H1 (cell line): ENCODE measurements at regions not wholly inside any gene's neighbourhood (a gene's known extent, or its start where the extent isn't known, plus 50 kb on each side); places are given as distances from the start of the nearest gene placed in this dataset.

Source experiments
- CTCF ChIA-PET: fragments of 300-600 bp; sonication (Branson Sonifier 250); formaldehyde crosslinking; loops from one replicate; lab custom pipeline; 2021; ENCODE audit not compliant: partially characterized antibody; lab: Charles Lee
- POLR2A ChIA-PET: fragments of 300-600 bp; sonication (Branson Sonifier 250); formaldehyde crosslinking; loops from one replicate; lab custom pipeline; 2021; ENCODE audit warnings: inconsistent platforms; ENCODE audit not compliant: partially characterized antibody; lab: Charles Lee
- DNase-seq, 2 experiments: peaks; one replicate each; pipeline versions ENCODE4 v3.0.0 to v3.0.0-alpha.2; 2010 to 2022; ENCODE audit warnings: low spot score in 2 of 2, low read depth in 1 of 2, mixed read lengths in 1 of 2
- FAIRE-seq: peaks from 2 replicates; lab custom pipeline; 2011; peaks lifted over from hg19 to GRCh38; lab: Jason Lieb, UNC
- H2AFZ ChIP-seq: 2 replicates; pipeline ENCODE4 v1.8.1; 2012; ENCODE audit warnings: low read length, inconsistent platforms
- H2AK5ac ChIP-seq: 2 replicates; pipeline ENCODE4 v1.6.1; 2013; ENCODE audit warnings: low read depth, low read length
- H2BK120ac ChIP-seq: replicated peaks from 2 replicates; pipeline ENCODE3; 2013; ENCODE audit warnings: low read depth, low read length, inconsistent platforms
- H2BK12ac ChIP-seq: 2 replicates; pipeline ENCODE4 v1.6.1; 2013; ENCODE audit warnings: low read depth, low read length
- H2BK15ac ChIP-seq: 2 replicates; pipeline ENCODE4 v1.6.1; 2013; ENCODE audit warnings: low read length
- H2BK20ac ChIP-seq: 2 replicates; pipeline ENCODE4 v1.6.1; 2013; ENCODE audit warnings: low read length
- H2BK5ac ChIP-seq: 2 replicates; pipeline ENCODE4 v1.6.1; 2013; ENCODE audit warnings: low read depth, low read length
- H3K14ac ChIP-seq: 2 replicates; pipeline ENCODE4 v1.6.1; 2013; ENCODE audit warnings: inconsistent platforms; ENCODE audit not compliant: insufficient read length
- H3K18ac ChIP-seq: 2 replicates; pipeline ENCODE4 v1.6.1; 2013; ENCODE audit warnings: low read length; ENCODE audit errors: extremely low read depth
- H3K23ac ChIP-seq: 2 replicates; pipeline ENCODE4 v1.6.1; 2013; ENCODE audit warnings: inconsistent platforms; ENCODE audit not compliant: insufficient read length
- H3K23me2 ChIP-seq: 2 replicates; pipeline ENCODE4 v1.6.1; 2013; ENCODE audit warnings: low read depth, low read length
- H3K27ac ChIP-seq: 2 replicates; pipeline ENCODE4 v1.6.1; 2011; ENCODE audit warnings: low read depth, low read length, inconsistent platforms
- H3K27me3 ChIP-seq, 4 experiments: replicated peaks in 1 of 4; 1 replicate in 1 of 4; 2 replicates in 3 of 4; pipeline versions ENCODE4 v1.6.1 to v1.8.1; 2011 to 2013; ENCODE audit warnings: low read length in 3 of 4, mild to moderate bottlenecking in 3 of 4, inconsistent platforms in 2 of 4, mixed read lengths in 2 of 4, moderate library complexity in 1 of 4; ENCODE audit not compliant: control insufficient read depth in 3 of 4, insufficient read depth in 3 of 4; ENCODE audit errors: extremely low read depth in 1 of 4
- H3K36me3 ChIP-seq, 4 experiments: 2 replicates each; pipeline versions ENCODE4 v1.6.1 to v1.8.1; 2011 to 2013; ENCODE audit warnings: mild to moderate bottlenecking in 4 of 4, low read length in 3 of 4, moderate library complexity in 2 of 4, control low read depth in 1 of 4, inconsistent platforms in 1 of 4; ENCODE audit not compliant: insufficient read depth in 4 of 4, control insufficient read depth in 2 of 4
- H3K4ac ChIP-seq: replicated peaks from 2 replicates; pipeline ENCODE3; 2013; ENCODE audit warnings: low read length, low read depth, mixed read lengths, inconsistent platforms; ENCODE audit not compliant: insufficient read length
- H3K4me1 ChIP-seq, 4 experiments: replicated peaks in 1 of 4; 1 replicate in 1 of 4; 2 replicates in 3 of 4; pipeline versions ENCODE4 v1.6.1 to v1.8.1; 2011 to 2013; ENCODE audit warnings: low read length in 3 of 4, inconsistent platforms in 2 of 4, mixed read lengths in 1 of 4; ENCODE audit not compliant: insufficient read depth in 4 of 4, control insufficient read depth in 3 of 4
- H3K4me2 ChIP-seq, 2 experiments: 2 replicates each; pipeline versions ENCODE4 v1.6.1 to v1.8.1; 2011 to 2013; ENCODE audit warnings: low read depth in 2 of 2, low read length in 2 of 2, control low read depth in 1 of 2, inconsistent platforms in 1 of 2, mild to moderate bottlenecking in 1 of 2; ENCODE audit not compliant: insufficient read depth in 1 of 2
- H3K4me3 ChIP-seq, 4 experiments: fragments of 200-600, 300-600 bp in 1 of 4; sonication (generic), shearing (Covaris generic), sonication (Bioruptor Twin) in 1 of 4; 2 replicates each; pipeline versions ENCODE4 v1.5.1 to v1.8.1; 2011 to 2016; ENCODE audit warnings: low read length in 4 of 4, low read depth in 3 of 4, control low read depth in 2 of 4, inconsistent platforms in 2 of 4, mild to moderate bottlenecking in 2 of 4, mixed read lengths in 1 of 4, moderate library complexity in 1 of 4; ENCODE audit not compliant: insufficient read depth in 2 of 4; ENCODE audit errors: extremely low read depth in 1 of 4
- H3K56ac ChIP-seq: replicated peaks from 2 replicates; pipeline ENCODE3; 2013; ENCODE audit warnings: low read depth, mild to moderate bottlenecking, mixed read lengths, low read length, inconsistent platforms; ENCODE audit not compliant: insufficient read length
- H3K79me1 ChIP-seq: 2 replicates; pipeline ENCODE4 v1.6.1; 2013; ENCODE audit warnings: low read depth, low read length, control low read depth
- H3K79me2 ChIP-seq, 2 experiments: 2 replicates each; pipeline versions ENCODE4 v1.6.1 to v1.8.1; 2012 to 2013; ENCODE audit warnings: low read length in 2 of 2, mild to moderate bottlenecking in 2 of 2, inconsistent platforms in 1 of 2; ENCODE audit not compliant: insufficient read depth in 2 of 2, control insufficient read depth in 1 of 2
- H3K9ac ChIP-seq, 4 experiments: replicated peaks in 1 of 4; 1 replicate in 1 of 4; 2 replicates in 3 of 4; pipeline versions ENCODE4 v1.6.1 to v1.8.1; 2011 to 2013; ENCODE audit warnings: low read depth in 3 of 4, low read length in 3 of 4, control low read depth in 2 of 4, mild to moderate bottlenecking in 2 of 4, moderate library complexity in 2 of 4, inconsistent platforms in 1 of 4; ENCODE audit errors: extremely low read depth in 1 of 4
- H3K9me3 ChIP-seq, 2 experiments: 2 replicates each; pipeline versions ENCODE4 v1.6.1 to v1.8.1; 2012 to 2013; ENCODE audit warnings: mild to moderate bottlenecking in 2 of 2, moderate library complexity in 2 of 2, control low read depth in 1 of 2, inconsistent platforms in 1 of 2, low read depth in 1 of 2, low read length in 1 of 2, mixed read lengths in 1 of 2; ENCODE audit not compliant: insufficient read depth in 2 of 2
- H4K20me1 ChIP-seq, 2 experiments: replicated peaks in 1 of 2; 2 replicates each; pipeline versions ENCODE3 to v1.8.1; 2011 to 2013; ENCODE audit warnings: inconsistent platforms in 2 of 2, low read length in 2 of 2, mild to moderate bottlenecking in 1 of 2; ENCODE audit not compliant: insufficient read depth in 2 of 2, control insufficient read depth in 1 of 2
- H4K5ac ChIP-seq: 2 replicates; pipeline ENCODE4 v1.6.1; 2013; ENCODE audit warnings: low read length, low read depth, mixed read lengths, inconsistent platforms; ENCODE audit not compliant: insufficient read length
- H4K8ac ChIP-seq: 2 replicates; pipeline ENCODE4 v1.8.0; 2013; ENCODE audit warnings: mild to moderate bottlenecking, moderate library complexity, low read length, inconsistent platforms; ENCODE audit not compliant: insufficient read depth; ENCODE audit errors: extremely low read depth
- H4K91ac ChIP-seq: replicated peaks from 2 replicates; pipeline ENCODE3; 2013; ENCODE audit warnings: low read length, mixed read lengths, inconsistent platforms; ENCODE audit not compliant: insufficient read length
- BCL11A ChIP-seq, 2 experiments: IDR thresholded peaks; one replicate each; pipeline ENCODE4 v1.6.1; 2011; ENCODE audit warnings: low read depth in 2 of 2, low read length in 2 of 2, mild to moderate bottlenecking in 2 of 2
- JUN ChIP-seq: IDR thresholded peaks from 2 replicates; pipeline ENCODE4 v1.6.1; 2011; ENCODE audit warnings: low read depth, mild to moderate bottlenecking, improper control_type of control experiment, low read length
- MAFK ChIP-seq: IDR thresholded peaks from 2 replicates; pipeline ENCODE4 v1.6.1; 2012; ENCODE audit warnings: low read depth, mild to moderate bottlenecking, improper control_type of control experiment, low read length
- NRF1 ChIP-seq: IDR thresholded peaks from 2 replicates; pipeline ENCODE4 v1.6.1; 2011; ENCODE audit warnings: mild to moderate bottlenecking, low read depth, low read length, improper control_type of control experiment
- PHF8 ChIP-seq: fragments of 200-600 bp; sonication (generic); conservative IDR thresholded peaks from 2 replicates; pipeline ENCODE4 v1.7.1; 2012; ENCODE audit warnings: low read depth, mild to moderate bottlenecking, inconsistent platforms, low read length, moderate library complexity
- SIN3A ChIP-seq, 2 experiments: IDR thresholded peaks in 1 of 2; conservative IDR thresholded peaks in 1 of 2; 2 replicates each; pipeline ENCODE4 v1.6.1; 2011 to 2012; ENCODE audit warnings: low read length in 2 of 2, improper control_type of control experiment in 1 of 2, low read depth in 1 of 2, mild to moderate bottlenecking in 1 of 2
- TAF1 ChIP-seq: IDR thresholded peaks from 2 replicates; pipeline ENCODE4 v1.6.1; 2011; ENCODE audit warnings: mild to moderate bottlenecking, low read depth, low read length
- TBP ChIP-seq: IDR thresholded peaks from 2 replicates; pipeline ENCODE4 v1.6.1; 2011; ENCODE audit warnings: low read depth, low read length, improper control_type of control experiment
- WGBS, 2 experiments: shearing (Covaris generic) in 1 of 2; methylation state at CpG; one replicate each; pipeline versions ENCODE4 v1.1.6 to v1.1.7; 2013 to 2015; ENCODE audit warnings: low lambda C conversion rate in 2 of 2, mixed read lengths in 2 of 2, inconsistent platforms in 1 of 2, low coverage in 1 of 2, missing lambda C conversion rate in 1 of 2; ENCODE audit not compliant: insufficient replicate concordance in 2 of 2, insufficient coverage in 1 of 2, insufficient read length in 1 of 2; ENCODE audit errors: extremely low coverage in 1 of 2, missing lambda C conversion rate in 1 of 2; 5-methylcytosine and 5-hydroxymethylcytosine counted together

DNA sequence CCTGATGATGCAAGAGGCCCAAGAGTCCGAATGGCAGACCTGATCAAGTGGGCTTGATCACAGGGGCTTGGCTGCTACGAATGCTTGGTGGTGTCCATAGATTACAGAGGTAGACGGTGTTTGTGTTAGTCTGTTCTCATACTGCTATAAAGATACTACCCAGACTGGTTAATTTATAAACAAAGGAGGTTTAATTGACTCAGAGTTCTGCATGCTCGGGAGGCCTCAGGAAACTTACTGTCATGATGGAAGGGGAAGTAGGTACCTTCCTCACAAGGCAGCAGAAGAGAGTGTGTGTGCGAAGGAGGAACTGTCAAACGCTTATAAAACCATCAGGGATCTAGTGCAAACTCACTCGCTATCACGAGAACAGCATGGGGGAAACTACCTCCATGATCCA is 268.9 kb upstream of the KLF6 start:
- Histone ChIP-seq H4K5ac (no peak overlapping the region), H3K4ac (no peak overlapping the region), H3K79me1 (no peaks in the 10 kb centered on the region), H3K4me2 (no peak overlapping the region), H3K23ac (no peak overlapping the region), H3K23me2 (no peaks in the 10 kb centered on the region), H3K14ac (no peak overlapping the region), H4K8ac (no peak overlapping the region), H3K9ac (no peak overlapping the region), H2BK20ac (no peak overlapping the region), H3K18ac (no peak overlapping the region), H3K4me1 (no peaks in the 10 kb centered on the region), H2AK5ac (no peak overlapping the region), H4K20me1 (no peaks in the 10 kb centered on the region), H3K79me2 (no peaks in the 10 kb centered on the region), H3K9me3 (no peaks in the 10 kb centered on the region), H3K56ac (no peak overlapping the region), H3K27me3 (no peaks in the 10 kb centered on the region), H2BK12ac (no peak overlapping the region)
- CTCF ChIA-PET, result interaction anchor here (0.8 kb wide), 1 partner anchor 791 kb away, joined by 3 read pairs; no protein-coding TSS in a partner anchor
- no peak for DNase-seq
- 86% methylated on average over 8 of the region's 8 CpGs; no CpG with 5 or more reads in 1 of the 2 experiments for WGBS, 2 experiments
- TF ChIP-seq MAFK (no peak), SIN3A (conservative IDR thresholded peaks at IDR 0.05 in 1 of 2, IDR thresholded peaks at IDR 0.05 in 1 of 2; ENCODE audit: low read depth in 1 of 2, low read length in 2 of 2) (no peak), TBP (no peak), BCL11A (IDR thresholded peaks at IDR 0.05; ENCODE audit: low read depth in 2 of 2, low read length in 2 of 2) (no peak), JUN (no peak), TAF1 (no peak), PHF8 (no peak), NRF1 (no peak)
- TF ChIP-seq, all 59 proteins: peak for 0
- H3K4me3 ChIP-seq, result no peak overlapping the region
- no peak overlapping the region for H3K27ac ChIP-seq
- no peak for FAIRE-seq
- POLR2A ChIA-PET, result no interaction called here
- H2BK15ac ChIP-seq, result no peak overlapping the region
- H2AFZ ChIP-seq, result peak overlapping the region; percentile 37; the same call in 1 of the 2 replicates
- H3K36me3 ChIP-seq, result no peaks in the 10 kb centered on the region
- no peak overlapping the region for H4K91ac ChIP-seq
- H2BK120ac ChIP-seq, result no peak overlapping the region
- H2BK5ac ChIP-seq, result no peak overlapping the region
